ENCODE measurements at regions not wholly inside any gene's neighbourhood (a gene's known extent, or its start where the extent isn't known, plus 50 kb on each side); places are given as distances from the start of the nearest gene placed in this dataset.
A peak's percentile ranks its signal among the peaks of the same experiment; 100 is the strongest.

DNA sequence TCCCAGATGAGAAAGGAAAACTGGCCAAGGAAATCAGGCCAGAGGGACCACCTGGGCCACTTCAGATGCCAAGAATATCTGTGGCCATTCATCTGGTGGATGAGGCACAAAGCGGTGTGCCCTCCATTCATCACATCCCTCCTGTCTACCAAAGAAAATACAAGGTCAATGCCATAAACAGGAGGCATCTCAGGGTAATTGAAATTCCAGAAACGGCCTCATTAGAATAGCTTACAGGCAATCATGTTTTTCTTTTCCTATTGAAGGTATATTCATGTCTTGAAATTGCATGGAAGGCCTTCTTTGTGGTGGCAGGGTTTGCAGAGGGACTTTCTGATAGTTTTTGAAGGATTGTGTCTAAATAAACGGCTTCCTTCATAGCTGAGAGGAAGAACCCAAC, 578.3 kb downstream of the HAO1 start:
- Histone ChIP-seq H3K4me1 (no peaks in the 10 kb centered on the region), H3K9me3 (no peaks in the 10 kb centered on the region), H3K27ac (no peak overlapping the region), H3K27me3 (no peaks in the 10 kb centered on the region), H3K36me3 (no peaks in the 10 kb centered on the region), H3K4me3 (no peak overlapping the region)
- no peak for TF ChIP-seq POLR2A (IDR thresholded peaks at IDR 0.05)
- TF ChIP-seq, protein P1, sequence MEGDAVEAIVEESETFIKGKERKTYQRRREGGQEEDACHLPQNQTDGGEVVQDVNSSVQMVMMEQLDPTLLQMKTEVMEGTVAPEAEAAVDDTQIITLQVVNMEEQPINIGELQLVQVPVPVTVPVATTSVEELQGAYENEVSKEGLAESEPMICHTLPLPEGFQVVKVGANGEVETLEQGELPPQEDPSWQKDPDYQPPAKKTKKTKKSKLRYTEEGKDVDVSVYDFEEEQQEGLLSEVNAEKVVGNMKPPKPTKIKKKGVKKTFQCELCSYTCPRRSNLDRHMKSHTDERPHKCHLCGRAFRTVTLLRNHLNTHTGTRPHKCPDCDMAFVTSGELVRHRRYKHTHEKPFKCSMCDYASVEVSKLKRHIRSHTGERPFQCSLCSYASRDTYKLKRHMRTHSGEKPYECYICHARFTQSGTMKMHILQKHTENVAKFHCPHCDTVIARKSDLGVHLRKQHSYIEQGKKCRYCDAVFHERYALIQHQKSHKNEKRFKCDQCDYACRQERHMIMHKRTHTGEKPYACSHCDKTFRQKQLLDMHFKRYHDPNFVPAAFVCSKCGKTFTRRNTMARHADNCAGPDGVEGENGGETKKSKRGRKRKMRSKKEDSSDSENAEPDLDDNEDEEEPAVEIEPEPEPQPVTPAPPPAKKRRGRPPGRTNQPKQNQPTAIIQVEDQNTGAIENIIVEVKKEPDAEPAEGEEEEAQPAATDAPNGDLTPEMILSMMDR (IDR thresholded peaks at IDR 0.05), result no peak
- no peak for DNase-seq

DNA sequence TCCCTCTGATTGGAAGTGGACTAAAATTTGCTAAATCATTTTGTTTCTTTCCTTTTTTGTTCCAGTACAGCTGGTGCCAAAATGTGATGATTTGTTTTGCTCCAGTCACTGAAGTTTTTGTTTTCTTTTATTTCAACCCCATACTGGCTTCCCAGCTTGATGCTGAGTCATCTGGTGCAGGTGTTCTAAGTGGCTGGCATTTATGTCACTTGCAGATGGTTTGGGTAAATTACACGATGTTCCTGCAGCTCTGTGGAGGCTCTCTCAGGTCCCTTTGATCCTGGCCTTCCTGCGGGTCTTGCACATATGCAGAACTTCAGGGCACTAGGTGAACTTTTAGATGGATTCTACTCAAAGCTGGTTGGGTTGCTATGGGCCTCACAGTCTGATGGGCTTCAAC, 577.7 kb downstream of the HAO1 start:
- Histone ChIP-seq H3K36me3 (no peaks in the 10 kb centered on the region), H3K27me3 (no peaks in the 10 kb centered on the region), H3K27ac (no peak overlapping the region), H3K9me3 (no peaks in the 10 kb centered on the region), H3K4me3 (no peak overlapping the region), H3K4me1 (no peaks in the 10 kb centered on the region)
- TF ChIP-seq, protein P1 (IDR thresholded peaks at IDR 0.05), result no peak
- TF ChIP-seq POLR2A (IDR thresholded peaks at IDR 0.05), result no peak
- no peak for DNase-seq

DNA sequence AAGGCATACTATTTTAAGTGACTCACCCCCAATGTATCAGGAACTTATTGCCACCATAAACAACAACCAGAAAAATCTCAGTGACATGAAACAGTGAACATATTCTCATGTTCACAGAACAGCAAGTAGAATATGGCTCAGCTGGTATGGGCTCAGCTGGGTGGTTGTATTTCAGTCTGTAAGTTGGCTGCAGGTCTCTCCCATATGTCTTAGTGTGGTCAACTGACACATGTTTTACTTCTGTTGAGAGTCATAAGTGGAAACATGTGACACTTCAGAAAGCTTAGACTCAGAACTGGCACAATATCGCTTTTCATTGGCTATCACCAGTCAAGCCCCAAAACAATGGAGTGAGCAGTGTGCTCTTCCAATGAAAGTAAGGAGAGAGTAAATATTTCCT, 574.1 kb downstream of the HAO1 start:
- Histone ChIP-seq H3K27ac (no peak overlapping the region), H3K4me3 (no peak overlapping the region), H3K27me3 (no peaks in the 10 kb centered on the region), H3K9me3 (no peaks in the 10 kb centered on the region), H3K36me3 (no peaks in the 10 kb centered on the region), H3K4me1 (no peaks in the 10 kb centered on the region)
- no peak for DNase-seq
- TF ChIP-seq, protein P1 (IDR thresholded peaks at IDR 0.05), result no peak
- no peak for TF ChIP-seq POLR2A (IDR thresholded peaks at IDR 0.05)

DNA sequence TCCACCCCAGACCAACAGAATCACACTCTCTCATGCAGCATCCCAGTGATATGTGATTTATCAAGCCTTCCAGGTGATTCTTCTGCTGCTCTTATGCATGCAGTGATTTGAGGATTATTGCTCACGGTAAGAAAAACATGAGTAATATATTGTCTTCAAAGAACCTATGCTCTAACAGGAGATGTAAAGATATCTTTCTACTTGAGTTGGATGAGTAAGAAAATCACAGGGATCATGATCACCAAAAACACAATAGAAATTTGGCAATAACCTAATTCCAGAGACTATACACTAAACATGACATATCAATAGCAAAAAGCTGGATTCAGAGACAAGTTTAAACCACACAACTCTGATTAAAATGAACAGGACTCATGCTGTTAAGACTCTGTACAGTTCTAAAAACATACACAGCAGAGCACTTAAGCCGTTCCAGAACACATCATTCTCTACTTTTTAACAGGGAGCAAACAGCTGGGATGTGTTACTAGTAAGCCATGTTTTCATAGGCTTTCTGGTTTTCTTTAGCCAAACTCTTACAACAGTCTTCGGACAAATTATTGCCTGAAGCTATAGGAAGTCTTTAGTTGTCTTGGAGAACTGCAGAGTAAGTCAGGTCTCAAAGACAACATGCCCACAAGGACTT, 568.6 kb downstream of the HAO1 start:
- TF ChIP-seq POLR2A (IDR thresholded peaks at IDR 0.05), result no peak
- TF ChIP-seq, protein P1 (IDR thresholded peaks at IDR 0.05), result no peak
- Histone ChIP-seq H3K9me3 (no peaks in the 10 kb centered on the region), H3K27ac (no peak overlapping the region), H3K4me1 (no peaks in the 10 kb centered on the region), H3K27me3 (no peaks in the 10 kb centered on the region), H3K4me3 (no peak overlapping the region), H3K36me3 (no peaks in the 10 kb centered on the region)
- DNase-seq, result no peak

DNA sequence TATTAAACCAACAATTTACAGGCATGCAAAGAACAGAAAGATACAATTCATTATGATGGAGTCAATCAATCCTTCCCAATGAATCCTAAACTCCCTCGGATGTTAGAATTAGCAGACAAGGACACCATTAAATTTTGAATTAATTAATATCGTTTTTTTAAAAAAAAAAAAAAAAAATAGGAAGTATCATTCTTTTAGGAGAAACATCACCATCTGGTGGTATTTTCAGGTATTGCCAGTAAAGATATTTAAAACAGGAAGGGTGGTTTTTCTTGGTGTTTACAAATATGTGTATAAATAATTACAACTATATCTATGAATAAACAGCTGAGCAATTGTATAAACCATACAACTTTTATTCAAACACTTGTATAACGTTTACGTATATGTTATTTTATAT, 564.4 kb downstream of the HAO1 start:
- no peak overlapping the region for H3K27ac ChIP-seq
- no peaks in the 10 kb centered on the region for H3K27me3 ChIP-seq
- H3K4me3 ChIP-seq, result no peak overlapping the region
- no peak for TF ChIP-seq POLR2A (IDR thresholded peaks at IDR 0.05)
- TF ChIP-seq, protein P1 (IDR thresholded peaks at IDR 0.05), result peak in 3 of 6 experiments; percentile 29 to 39 (median 35)
- no peaks in the 10 kb centered on the region for H3K4me1 ChIP-seq
- H3K36me3 ChIP-seq, result no peaks in the 10 kb centered on the region
- H3K9me3 ChIP-seq, result no peaks in the 10 kb centered on the region
- no peak for DNase-seq

All from Peyer's patch (tissue), 4 donors.